ENCODE measurements at regions not wholly inside any gene's neighbourhood (a gene's known extent, or its start where the extent isn't known, plus 50 kb on each side); places are given as distances from the start of the nearest gene placed in this dataset.

DNA sequence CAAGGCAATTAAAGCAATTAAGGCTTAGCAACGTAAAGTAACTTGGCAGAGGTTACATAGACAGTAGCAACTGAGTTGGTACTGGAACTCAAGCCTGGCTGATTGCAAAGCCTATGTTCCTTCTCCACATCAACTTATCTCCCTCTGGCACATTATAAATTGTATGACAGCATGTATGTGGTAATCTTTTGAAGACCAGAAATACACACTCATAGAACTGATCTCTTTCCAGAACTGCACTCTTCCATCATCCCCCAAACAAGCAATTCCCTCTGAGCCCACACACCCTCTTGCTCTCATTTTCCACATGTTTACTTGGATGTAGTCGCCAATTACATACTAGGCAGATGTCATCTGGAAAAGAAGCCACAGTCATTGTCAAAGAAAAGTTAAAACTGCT is 502.2 kb downstream of the PLPP3 start:
- no peak for TF ChIP-seq TEAD4 (IDR thresholded peaks at IDR 0.05)
- no peak for TF ChIP-seq EP300 (IDR thresholded peaks at IDR 0.05; ENCODE audit: borderline replicate concordance)
- TF ChIP-seq TAF1 (IDR thresholded peaks at IDR 0.05; ENCODE audit: low read depth), result no peak
- TF ChIP-seq, protein P1, sequence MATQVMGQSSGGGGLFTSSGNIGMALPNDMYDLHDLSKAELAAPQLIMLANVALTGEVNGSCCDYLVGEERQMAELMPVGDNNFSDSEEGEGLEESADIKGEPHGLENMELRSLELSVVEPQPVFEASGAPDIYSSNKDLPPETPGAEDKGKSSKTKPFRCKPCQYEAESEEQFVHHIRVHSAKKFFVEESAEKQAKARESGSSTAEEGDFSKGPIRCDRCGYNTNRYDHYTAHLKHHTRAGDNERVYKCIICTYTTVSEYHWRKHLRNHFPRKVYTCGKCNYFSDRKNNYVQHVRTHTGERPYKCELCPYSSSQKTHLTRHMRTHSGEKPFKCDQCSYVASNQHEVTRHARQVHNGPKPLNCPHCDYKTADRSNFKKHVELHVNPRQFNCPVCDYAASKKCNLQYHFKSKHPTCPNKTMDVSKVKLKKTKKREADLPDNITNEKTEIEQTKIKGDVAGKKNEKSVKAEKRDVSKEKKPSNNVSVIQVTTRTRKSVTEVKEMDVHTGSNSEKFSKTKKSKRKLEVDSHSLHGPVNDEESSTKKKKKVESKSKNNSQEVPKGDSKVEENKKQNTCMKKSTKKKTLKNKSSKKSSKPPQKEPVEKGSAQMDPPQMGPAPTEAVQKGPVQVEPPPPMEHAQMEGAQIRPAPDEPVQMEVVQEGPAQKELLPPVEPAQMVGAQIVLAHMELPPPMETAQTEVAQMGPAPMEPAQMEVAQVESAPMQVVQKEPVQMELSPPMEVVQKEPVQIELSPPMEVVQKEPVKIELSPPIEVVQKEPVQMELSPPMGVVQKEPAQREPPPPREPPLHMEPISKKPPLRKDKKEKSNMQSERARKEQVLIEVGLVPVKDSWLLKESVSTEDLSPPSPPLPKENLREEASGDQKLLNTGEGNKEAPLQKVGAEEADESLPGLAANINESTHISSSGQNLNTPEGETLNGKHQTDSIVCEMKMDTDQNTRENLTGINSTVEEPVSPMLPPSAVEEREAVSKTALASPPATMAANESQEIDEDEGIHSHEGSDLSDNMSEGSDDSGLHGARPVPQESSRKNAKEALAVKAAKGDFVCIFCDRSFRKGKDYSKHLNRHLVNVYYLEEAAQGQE (IDR thresholded peaks at IDR 0.05; ENCODE audit: low read depth), result no peak
- no peak for TF ChIP-seq TCF12 (IDR thresholded peaks at IDR 0.05; ENCODE audit: low read depth)
- no peak for TF ChIP-seq NFIC (IDR thresholded peaks at IDR 0.05)
- no peak for TF ChIP-seq RAD21 (IDR thresholded peaks at IDR 0.05; ENCODE audit: low read depth)
- TF ChIP-seq YY1 (IDR thresholded peaks at IDR 0.05; ENCODE audit: low read depth), result no peak
- TF ChIP-seq, protein P2, sequence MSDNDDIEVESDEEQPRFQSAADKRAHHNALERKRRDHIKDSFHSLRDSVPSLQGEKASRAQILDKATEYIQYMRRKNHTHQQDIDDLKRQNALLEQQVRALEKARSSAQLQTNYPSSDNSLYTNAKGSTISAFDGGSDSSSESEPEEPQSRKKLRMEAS (IDR thresholded peaks at IDR 0.05), result no peak
- TF ChIP-seq FOXM1 (IDR thresholded peaks at IDR 0.05; ENCODE audit: borderline replicate concordance, low read depth), result no peak
- TF ChIP-seq EGR1 (IDR thresholded peaks at IDR 0.05), result no peak
- TF ChIP-seq CEBPB (IDR thresholded peaks at IDR 0.05), result no peak
- no peak for TF ChIP-seq CREB1 (IDR thresholded peaks at IDR 0.05; ENCODE audit: low read depth)
- no peak for TF ChIP-seq USF1 (IDR thresholded peaks at IDR 0.05)
